Activated CD4-positive, alpha-beta T cell treated with anti-CD3 and anti-CD28 coated beads, Interleukin-2, amount 50 U/mL, for 16 hours (primary cell): ENCODE measurements at regions not wholly inside any gene's neighbourhood (a gene's known extent, or its start where the extent isn't known, plus 50 kb on each side); places are given as distances from the start of the nearest gene placed in this dataset.
"Not testable (repeated sequence)": the region's sequence is repeated elsewhere in the genome, so short reads cannot be mapped to it uniquely, and the experiment has no call there.

Experiments used
- DNase-seq: peaks from one replicate; pipeline ENCODE4 v3.0.0-alpha.2; 2020

GRCh38 chr10:2918489-2918888, 148.9 kb upstream of the PFKP start:
- DNase-seq: no peak

DNA sequence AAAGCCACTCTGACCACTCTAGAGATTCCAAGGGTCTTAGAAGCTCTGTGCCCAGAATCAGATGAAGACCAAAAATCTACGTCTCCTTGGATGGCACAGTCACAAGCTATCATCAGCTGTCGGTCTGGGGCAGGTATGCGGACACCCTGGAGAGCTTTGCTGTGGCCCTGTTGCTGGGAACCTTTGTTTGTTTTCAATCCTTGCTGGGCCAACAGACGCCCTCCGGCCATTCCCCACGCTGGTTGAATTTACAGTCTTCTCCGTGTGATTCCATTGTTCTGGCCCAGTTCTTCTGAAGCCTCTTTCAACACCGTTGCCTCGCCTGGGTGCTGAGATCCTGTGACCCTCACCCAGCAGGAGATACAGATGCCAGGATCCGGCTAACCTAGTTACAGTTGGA, 149.4 kb upstream of the PFKP start:
- DNase-seq: no peak

- DNase-seq: no peak
Measured at GRCh38 chr10:2915412-2915811, 151.9 kb upstream of the PFKP start.

DNA sequence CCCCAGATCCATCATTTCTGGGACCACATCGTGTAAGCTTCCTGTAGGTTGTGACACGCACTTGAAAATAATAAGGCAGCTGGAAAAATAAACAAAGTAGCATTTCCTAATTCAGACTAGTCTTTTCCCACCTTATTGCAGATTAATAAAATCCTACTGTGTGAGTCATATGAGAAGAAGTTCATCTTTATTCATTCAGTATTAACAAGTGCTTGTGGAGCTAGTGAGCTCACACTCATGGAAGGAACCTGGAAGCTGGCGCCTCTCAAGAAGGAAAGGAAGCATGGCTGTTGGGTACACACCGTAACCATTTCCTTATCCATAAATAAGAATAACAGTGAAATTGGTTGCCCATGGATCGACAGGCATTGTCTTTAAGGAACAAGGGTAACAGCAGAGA, 152.6 kb upstream of the PFKP start:
- DNase-seq: no peak

DNA sequence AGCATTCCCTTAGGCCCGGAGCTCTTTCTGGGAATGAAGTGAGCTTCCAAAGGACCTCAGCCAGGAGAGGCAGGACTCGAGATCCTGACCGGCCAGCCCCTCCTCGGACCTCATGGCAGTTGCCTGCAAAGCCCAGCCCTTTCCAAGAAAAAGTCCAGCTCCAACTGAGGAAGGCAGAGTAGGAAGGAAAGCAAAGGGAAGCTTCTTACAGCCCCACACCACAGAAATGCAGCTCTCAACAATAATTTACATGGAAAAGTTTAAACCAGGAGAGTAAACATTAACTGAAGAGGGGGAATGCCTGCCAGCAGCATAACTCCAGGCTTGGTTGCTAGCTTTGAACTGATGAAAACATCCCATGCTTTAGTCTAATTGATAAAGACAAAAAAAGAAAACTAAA, 153.9 kb upstream of the PFKP start:
- DNase-seq: no peak

- no peak for DNase-seq
Measured at GRCh38 chr10:2910656-2911055, 156.7 kb upstream of the PFKP start.

- no peak for DNase-seq
Measured at GRCh38 chr10:2909921-2910320, 157.4 kb upstream of the PFKP start.

DNA sequence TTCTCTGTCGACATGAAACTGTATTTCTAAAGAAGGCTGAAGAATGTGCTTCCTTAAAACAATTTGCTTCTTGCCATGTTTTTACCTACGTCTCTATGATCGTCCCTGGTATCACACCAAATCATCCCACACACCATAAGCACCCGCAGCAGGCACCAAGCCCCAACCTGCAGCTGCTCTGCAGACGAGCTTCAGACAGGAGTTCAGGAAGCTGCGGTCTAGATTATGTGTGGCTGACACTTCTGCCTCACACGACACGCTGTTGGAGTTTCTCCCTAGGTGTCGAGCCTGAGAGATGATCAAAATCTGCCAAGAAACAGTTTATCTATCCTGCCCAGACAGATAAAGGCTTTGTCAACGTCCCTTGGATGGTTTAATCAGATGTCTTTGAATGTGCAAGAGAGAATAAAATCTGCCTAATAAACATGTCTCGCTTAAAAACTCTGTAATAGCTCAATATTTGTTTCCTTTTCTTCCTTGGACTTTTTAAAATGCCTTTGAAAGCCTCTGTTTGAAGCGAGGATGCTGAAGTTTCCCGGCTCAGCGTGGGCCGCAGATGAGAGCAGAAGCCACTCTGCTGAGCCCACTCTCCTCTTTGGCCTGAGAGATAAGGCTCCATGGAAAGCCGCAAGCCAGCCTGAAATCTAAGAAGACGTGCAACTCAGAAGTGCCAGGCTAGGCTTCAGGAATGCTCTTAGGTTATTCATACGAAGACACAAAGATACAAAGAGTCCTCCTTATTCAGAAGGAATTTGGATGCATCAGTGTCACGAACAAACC, 158.3 kb upstream of the PFKP start:
- DNase-seq: peak; percentile 57

GRCh38 chr10:2906974-2907373, 160.4 kb upstream of the PFKP start:
- no peak for DNase-seq

GRCh38 chr10:2905851-2906250, 161.5 kb upstream of the PFKP start:
- no peak for DNase-seq

- DNase-seq: no peak
Measured at GRCh38 chr10:2900530-2900929, 166.8 kb upstream of the PFKP start.

DNA sequence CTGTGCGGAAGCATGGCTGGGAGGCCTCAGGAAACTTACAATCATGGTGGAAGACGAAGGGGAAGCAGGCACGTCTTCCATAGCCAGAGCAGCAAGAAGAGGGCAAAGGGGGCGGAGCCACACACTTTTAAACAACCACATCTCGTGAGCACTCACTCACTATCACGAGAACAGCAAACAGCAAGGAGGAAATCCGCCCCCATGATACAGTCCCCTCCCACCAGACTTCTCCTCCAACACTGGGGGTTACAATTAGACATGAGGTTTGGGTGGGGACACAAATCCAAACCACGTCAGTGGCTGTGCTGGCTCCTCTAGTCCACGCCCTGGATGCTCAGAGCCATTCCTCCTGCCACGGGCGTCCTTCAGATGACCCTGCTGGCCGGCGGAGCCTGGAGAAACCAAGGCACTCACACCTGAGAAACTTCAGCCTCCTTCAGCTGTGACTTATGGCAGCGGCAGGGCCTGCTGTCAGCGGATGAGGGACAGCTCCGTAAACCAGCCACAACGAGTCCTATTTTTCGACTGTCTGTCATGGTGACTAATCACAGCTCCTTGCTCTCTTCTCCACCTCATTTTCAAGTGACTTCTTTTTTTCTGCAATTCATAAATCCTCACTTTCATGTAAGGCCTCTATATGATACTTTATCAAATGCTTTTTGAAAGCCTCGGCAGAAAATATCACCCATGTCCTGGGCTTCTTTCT, 167.9 kb upstream of the PFKP start:
- no peak for DNase-seq

GRCh38 chr10:2898509-2898860, 168.9 kb upstream of the PFKP start:
- no peak for DNase-seq

DNA sequence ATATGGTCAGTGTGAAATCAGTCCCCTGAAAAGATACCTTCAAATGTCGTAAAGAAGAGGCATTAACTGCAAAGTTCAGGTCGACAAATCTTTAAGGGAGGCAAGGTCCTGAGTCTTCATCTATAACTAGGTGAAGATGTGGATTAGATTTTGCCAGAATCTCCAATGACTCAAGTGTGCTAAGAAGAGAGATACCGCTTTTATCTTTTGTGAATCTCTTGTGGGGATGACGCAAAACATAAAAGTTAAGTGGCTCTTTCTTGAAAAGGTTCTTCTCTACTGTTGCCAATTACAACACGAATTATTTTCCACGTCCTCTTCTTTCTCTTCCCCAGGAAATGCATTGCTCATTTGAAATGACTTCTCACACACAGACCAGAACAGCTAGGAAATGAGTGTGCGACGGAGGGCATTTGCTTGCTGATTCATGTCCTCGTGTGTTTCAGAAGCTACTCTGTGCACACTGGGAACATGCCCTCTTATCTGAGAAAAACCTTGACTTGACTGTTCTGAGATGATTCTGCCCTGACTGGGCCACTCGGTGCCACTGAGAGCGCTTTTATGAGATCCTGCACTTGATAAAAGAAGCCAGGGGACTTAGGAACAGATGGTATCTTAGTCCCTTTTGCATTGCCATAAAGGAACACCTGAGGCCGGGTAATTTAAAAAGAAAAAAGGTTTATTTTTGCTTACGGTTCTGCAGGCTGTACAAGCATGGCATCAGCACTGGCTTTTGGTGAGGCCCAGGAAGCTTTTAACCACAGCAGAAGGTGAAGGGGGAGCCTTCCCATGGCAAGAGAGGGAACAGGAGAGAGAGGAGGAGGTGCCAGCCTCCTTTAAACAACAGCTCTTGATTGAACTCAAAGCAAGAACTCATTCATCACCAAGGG, 169.5 kb upstream of the PFKP start:
- peak; percentile 69 for DNase-seq

DNA sequence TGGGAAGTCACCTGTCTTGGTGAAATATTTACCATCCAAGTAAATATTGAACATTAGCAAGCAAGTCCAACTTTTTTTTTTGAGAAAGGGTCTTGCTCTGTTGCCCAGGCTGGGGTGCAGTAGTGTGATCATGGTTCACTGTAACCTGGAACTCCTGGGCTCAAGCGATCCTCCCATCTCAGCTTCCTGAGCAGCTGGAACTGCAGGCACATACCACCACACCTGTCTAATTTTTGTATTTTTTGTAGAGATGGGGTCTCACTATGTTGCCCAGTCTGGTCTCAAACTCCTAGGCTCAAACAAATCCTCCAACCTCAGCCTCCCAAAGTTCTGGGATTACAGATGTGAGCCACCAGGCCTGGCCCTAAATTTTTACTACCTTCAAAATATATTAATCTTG, 171.0 kb upstream of the PFKP start:
- not testable (repeated sequence) for DNase-seq

- no peak for DNase-seq
Measured at GRCh38 chr10:2895594-2896196, 171.7 kb upstream of the PFKP start.

DNA sequence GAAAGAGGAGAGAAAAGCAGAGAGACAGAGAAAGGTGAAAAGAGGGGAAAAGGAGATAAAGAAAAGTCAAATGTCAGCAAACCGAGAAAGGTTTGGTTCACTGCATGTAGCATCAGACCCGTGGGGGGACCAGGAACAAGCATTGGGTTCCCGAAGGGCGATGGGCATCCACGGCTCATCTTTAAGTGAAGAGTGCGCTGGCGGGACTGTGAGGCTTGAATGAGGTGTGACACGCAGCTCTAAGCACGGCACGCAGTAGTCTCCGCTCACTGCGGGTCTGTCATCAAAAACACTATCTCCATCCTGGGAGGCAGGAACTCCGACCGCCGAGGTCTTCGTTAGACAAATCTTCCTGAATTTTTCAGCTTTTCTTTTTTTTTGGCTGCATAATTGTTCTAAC, 173.4 kb upstream of the PFKP start:
- no peak for DNase-seq

DNA sequence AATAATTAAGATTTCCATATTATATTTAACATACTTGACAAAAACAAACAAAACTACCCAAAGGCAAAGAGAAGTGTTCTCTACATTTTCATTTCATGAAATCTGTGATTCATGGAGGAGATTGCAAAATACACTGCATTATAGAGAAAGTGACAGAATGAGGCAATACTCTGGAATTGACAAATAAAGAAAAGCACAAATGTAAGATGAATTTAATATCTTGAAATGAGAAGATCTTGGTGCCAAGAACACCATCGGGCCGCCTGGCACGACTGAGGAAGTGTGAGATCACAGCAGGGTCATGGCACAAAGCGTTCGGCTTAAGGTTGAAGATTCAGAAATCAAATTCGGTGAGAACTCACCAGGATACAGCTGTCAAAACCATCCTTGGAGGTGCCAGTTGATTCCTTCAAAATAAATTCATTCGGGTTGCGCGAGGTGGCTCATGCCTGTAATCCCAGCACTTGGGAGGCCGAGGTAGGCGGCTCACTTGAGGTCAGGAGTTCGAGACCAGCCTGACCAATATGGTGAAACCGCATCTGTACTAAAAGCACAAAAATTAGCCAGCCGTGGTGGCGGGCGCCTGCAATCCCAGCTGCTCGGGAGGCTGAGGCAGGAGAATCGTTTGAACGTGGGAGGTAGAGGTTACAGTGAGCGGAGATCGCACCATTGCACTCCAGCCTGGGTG, 174.0 kb upstream of the PFKP start:
- DNase-seq: no peak

GRCh38 chr10:2891770-2892124, 175.6 kb upstream of the PFKP start:
- DNase-seq: no peak

DNA sequence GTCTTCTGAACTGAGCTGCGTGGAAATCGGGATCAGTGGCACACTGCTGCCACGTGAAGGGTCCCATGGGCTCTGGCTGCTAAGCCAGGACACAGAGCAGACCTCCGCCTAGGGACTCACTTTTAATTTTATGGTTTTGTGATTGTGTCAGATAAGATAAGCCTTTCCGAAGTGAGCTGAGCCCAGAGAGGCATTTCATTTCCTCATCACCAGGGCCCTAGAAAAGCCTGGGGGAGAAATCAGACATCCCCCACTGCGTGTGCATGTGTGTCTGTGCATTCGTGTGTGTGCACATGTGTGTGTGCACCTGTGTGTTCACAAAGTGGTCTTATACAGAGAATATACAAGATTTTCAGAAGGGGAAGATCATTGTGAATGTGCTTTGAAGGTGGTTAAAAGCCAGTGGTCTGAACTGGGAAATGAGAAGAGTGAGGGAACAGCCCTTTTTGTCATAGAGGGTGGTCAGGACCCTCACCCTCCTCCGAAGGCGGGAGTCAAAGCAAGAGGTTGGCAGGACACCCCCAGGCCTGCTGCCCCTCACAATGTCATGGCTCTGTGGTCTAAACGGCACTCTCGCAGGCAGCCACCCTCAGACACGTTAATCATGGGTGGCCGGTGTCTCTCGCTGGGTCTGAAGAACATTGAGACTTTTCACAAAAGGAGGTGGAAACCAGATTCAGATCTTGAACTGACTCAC, 176.1 kb upstream of the PFKP start:
- DNase-seq: no peak

- no peak for DNase-seq
Measured at GRCh38 chr10:2890093-2890492, 177.3 kb upstream of the PFKP start.

DNA sequence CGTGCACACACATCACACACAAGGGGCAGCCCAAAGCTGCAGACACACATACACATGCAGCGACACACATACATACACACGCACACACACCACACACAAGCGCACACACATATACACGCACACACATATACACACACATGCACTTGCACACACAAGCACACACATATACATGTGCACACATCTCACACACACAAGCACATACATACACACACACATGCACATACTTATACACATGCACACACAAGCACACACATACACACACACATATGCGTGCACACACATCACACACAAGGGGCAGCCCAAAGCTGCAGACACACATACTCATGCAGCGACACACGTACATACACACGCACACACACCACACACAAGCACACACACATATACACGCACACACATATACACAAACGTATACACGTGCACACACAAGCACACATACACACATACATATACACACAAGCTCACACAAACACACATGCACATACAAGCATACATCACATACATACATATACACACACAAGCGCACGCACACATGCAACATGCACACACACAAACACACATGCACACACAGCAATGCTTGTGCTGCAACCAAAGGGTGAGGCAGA, 178.8 kb upstream of the PFKP start:
- DNase-seq: no peak
